Middle frontal gyrus (tissue), 1 donor: ENCODE measurements at regions not wholly inside any gene's neighbourhood (a gene's known extent, or its start where the extent isn't known, plus 50 kb on each side); places are given as distances from the start of the nearest gene placed in this dataset.
"Not testable (repeated sequence)": the region's sequence is repeated elsewhere in the genome, so short reads cannot be mapped to it uniquely, and the experiment has no call there.

Experiments
- DNase-seq: peaks from one replicate; pipeline ENCODE4 v3.0.0-alpha.2; 2015; ENCODE audit warnings: low spot score; ENCODE audit errors: extremely low spot score

- DNase-seq, result no peak
Observed at GRCh38 chr10:131363416-131363815, 51.9 kb upstream of the TCERG1L start.

GRCh38 chr10:131371571-131371970, 60.0 kb upstream of the TCERG1L start:
- DNase-seq, result no peak

GRCh38 chr10:131381576-131381975, 70.1 kb upstream of the TCERG1L start:
- DNase-seq, result no peak

DNA sequence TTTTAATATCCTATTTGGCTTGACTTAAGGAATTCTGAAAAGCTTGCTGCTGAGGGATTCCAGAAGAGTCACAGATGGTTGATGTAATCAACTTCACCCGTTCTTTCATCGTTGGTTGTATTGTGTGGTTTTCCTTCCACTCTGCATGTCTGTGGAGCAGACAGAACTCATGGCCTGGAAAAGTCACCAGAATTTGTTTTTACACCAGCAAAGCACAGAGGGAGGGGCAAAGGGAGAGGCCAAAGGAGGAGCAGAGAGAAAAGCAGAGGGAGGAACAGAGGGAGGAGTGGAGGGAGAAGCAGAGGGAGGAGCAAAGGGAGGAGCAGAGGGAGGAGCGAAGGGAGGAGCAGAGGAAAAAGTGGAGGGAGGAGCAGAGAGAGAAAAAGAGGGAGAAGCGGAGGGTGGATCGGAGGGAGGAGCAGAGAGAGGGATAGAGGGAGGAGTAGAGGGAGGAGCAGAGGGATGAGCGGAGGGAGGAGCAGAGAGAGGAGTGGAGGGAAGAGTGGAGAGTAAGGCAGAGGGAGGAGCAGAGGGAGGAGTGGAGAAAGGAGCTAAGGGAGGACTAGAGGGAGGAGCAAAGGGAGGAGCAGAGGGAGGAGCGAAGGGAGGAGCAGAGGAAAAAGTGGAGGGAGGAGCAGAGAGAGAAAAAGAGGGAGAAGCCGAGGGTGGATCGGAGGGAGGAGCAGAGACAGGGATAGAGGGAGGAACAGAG, 73.8 kb upstream of the TCERG1L start:
- DNase-seq, result not testable (repeated sequence)

GRCh38 chr10:131387018-131387529, 75.6 kb upstream of the TCERG1L start:
- DNase-seq, result no peak

- DNase-seq, result no peak
Observed at GRCh38 chr10:131391936-131392335, 80.4 kb upstream of the TCERG1L start.

- DNase-seq, result no peak
Observed at GRCh38 chr10:131396121-131397050, 84.9 kb upstream of the TCERG1L start.

DNA sequence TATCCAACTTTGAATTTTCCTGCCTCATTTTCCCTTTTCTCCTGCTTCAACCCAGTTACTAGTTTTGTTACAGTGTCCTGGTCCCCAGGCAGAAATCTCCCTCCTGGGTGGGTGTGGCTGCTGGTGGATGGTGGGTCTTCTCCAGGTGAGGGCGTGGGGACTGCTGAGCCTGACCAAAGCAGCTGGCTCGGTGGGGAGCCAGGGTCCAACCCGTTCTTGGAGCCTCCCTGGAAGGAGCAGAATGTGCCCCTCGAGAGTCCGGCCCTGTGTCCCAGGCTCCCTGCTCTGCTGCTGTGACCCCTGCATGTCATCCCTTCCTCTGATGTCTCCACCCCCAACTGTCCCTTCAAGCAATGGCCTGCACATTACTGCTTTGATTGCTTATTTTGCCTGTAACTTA, 86.6 kb upstream of the TCERG1L start:
- no peak for DNase-seq

DNA sequence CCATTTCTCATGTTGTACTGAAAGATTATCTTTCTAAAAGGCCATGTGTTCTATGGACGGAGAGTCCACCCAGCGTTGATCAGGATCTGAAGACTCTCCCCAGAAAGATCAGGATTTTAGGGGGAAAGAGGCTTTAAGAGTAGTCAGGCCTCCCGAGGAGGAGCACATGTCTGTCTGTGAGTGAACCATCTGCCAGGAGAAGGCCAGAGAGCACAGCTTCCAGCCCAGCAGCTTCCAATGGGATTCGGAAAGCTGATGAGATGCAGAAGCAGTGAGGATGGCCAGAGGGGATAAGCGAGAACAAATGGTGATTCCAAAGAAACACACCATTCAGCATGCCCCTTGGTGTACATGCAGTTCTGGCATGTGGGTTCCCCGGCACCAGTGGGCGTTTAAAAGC, 88.5 kb upstream of the TCERG1L start:
- DNase-seq, result no peak

- DNase-seq, result no peak
Observed at GRCh38 chr10:131400513-131400912, 89.0 kb upstream of the TCERG1L start.

DNA sequence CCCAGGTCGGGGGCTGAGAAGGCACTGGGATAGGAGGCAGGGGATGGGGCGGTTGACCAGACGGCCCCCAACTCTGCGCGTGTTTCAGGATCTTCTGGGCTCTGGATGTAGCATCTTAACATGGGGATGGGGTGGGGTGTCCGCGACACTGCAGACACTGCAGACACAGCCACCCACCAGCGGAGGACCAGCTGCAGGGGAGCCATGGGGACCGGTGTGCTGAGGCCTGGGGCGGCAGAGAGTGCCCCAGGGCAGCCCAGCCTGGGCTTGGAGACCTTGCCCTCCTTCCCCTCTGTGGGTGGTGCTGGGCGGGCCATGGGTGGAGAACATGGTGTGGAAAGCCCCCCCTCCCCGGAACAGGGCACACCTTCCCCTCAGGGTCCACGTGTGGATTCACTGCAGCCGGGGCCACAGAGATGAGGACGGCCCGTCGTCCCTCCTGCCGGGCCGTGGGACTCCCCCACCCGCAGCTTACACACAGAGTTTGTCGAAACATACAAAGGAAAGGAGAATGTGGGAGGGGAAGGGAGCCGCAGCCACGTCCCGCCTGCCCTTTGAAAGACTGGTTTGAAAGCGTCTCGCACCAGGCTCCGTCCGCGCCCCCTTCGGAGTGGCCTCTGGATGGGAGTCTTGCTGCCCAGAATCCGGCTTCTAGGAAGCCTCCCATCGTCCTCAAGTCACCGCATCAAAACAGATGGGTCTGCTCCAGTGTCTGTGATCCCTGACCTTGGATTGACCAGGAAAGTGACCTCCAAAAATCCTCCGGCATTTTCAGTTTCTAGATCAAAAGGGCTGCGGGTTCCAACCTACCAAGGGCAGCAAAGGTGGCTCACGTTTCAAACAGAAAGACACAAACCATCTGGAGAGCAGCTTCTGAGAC, 91.5 kb upstream of the TCERG1L start:
- no peak for DNase-seq

GRCh38 chr10:131403936-131404335, 92.4 kb upstream of the TCERG1L start:
- DNase-seq, result no peak

- DNase-seq, result no peak
Observed at GRCh38 chr10:131404886-131405285, 93.4 kb upstream of the TCERG1L start.

DNA sequence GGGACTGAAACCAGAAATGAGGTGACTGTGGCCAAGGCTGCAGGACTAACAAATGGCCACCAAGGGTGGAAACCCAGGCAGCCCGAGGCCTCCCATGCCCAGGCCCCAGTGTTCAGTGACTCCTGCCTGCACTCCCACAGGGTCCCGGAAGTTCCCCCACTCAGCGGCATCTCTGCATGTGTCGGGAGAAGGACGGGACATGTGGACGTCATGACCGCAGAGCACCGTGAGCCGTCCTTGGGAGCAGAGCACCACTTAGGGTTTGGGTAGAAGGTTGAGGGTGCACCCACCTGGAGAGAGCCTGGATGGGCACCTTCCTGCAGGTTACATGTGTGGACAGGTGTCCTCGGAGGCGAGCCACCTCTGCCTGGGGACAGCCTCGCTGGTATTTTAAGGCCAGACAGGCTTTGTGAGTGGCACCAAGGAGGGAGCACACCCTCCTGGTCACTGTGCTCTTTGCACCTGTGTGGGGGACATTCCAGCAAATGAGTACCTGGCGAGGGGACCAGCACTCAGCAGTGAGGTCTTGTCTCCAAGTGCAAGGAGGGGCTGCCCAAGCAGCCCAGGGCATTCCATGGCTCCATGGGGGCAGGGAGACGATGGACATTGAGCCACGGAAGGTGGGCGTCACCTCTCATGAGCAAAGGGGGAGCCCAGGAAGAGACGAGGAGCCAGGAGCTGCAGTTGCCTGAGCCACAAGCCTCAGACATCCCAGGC, 95.3 kb upstream of the TCERG1L start:
- DNase-seq, result no peak

GRCh38 chr10:131418681-131419080, 107.2 kb upstream of the TCERG1L start:
- no peak for DNase-seq

GRCh38 chr10:131419797-131420196, 108.3 kb upstream of the TCERG1L start:
- DNase-seq, result no peak

DNA sequence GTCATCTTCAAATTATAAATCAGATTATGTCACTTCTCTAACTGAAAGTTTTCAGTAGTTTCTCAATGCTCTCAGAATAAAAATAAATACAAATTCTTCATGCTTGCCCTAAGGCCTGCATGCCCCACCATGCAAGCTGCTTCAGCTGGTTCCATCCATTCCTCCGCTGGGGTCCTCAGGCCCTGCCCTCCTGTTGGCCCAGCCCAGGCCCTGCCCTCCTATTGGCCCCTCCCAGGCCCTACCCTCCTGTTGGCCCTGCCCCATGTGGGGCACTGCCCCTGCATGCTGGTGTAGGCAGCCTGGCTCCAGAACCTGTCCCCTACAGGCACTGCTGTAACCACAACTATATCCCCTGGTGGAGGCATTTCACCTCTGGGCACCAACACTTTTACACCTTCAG, 109.3 kb upstream of the TCERG1L start:
- no peak for DNase-seq

DNA sequence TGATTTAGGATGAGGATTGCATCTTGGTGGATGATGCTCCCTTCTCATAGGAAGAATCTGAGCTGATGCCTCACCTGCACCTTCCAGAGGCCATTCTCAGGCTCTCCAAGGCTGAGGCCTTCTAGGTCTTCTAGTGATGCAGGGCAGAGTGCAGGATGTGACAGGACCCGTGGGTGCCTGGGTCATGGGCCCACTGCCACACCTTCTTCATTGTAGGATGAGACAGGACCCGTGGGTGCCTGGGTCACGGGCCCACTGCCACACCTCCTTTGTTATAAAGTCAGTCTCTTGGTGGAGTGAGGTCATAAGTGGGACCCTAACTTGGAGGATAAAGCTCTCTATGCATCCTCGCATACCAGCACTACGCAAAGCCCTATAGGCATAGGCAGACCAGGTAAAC, 109.9 kb upstream of the TCERG1L start:
- DNase-seq, result no peak

DNA sequence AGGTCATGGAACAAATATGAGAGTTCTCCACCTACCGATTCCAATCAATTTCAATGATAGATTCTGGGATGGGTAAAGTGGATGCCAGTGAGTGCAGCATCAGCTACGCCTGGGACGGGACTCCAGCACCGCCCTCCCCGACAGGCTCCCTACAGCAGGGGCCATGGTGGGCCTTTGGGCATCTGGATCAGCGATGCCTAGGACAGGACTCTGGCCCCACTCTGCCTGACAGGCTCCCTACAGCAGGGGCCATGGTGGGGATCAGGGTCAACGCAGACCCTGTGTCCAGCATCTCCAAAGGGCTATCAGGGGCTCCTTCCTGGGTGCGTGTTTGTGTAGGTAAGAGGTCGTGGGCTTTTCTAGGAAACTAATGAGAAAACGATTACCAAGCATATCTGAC, 111.2 kb upstream of the TCERG1L start:
- DNase-seq, result no peak

GRCh38 chr10:131424053-131424452, 112.5 kb upstream of the TCERG1L start:
- DNase-seq, result no peak
